PC-9 (cell line): ENCODE measurements at regions not wholly inside any gene's neighbourhood (a gene's known extent, or its start where the extent isn't known, plus 50 kb on each side); places are given as distances from the start of the nearest gene placed in this dataset.

Experiments used
- CTCF ChIP-seq: fragments of 200-600 bp; sonication (generic); conservative IDR thresholded peaks from 2 replicates; pipeline ENCODE4 v1.6.1; 2017; ENCODE audit warnings: mixed run types, antibody characterized with exemption, mild to moderate bottlenecking, moderate library complexity
- EZH2 ChIP-seq: fragments of 200-600 bp; sonication (generic); IDR thresholded peaks from 2 replicates; pipeline ENCODE4 v1.8.0; 2017; ENCODE audit warnings: antibody characterized with exemption, low read depth

- no peak for TF ChIP-seq EZH2
- no peak for TF ChIP-seq CTCF
Measured at GRCh38 chr18:51316677-51317076, 119.2 kb upstream of the MEX3C start.
